Upper lobe of right lung (tissue), 1 donor: ENCODE measurements at regions not wholly inside any gene's neighbourhood (a gene's known extent, or its start where the extent isn't known, plus 50 kb on each side); places are given as distances from the start of the nearest gene placed in this dataset.

Experiments
- ATAC-seq: fragments of 200-7000 bp; cut with Tn5 transposase; one replicate; pipeline ENCODE4 v1.9.1; 2020; ENCODE audit warnings: mild to moderate bottlenecking, moderate library complexity
- DNase-seq: peaks from one replicate; pipeline ENCODE4 v3.0.0-alpha.2; 2020
- H3K27ac ChIP-seq: fragments of 200-600 bp; one replicate; pipeline ENCODE4 v1.8.0; 2022
- H3K27me3 ChIP-seq: fragments of 200-600 bp; one replicate; pipeline ENCODE4 v1.8.0; 2022; ENCODE audit warnings: mild to moderate bottlenecking
- H3K36me3 ChIP-seq: fragments of 200-600 bp; one replicate; pipeline ENCODE4 v1.8.0; 2022
- H3K4me1 ChIP-seq: fragments of 200-600 bp; one replicate; pipeline ENCODE4 v1.8.0; 2022
- H3K4me3 ChIP-seq: fragments of 200-600 bp; one replicate; pipeline ENCODE4 v1.8.0; 2022; ENCODE audit warnings: mild to moderate bottlenecking
- H3K9me3 ChIP-seq: fragments of 200-600 bp; one replicate; pipeline ENCODE4 v1.8.0; 2022
- CTCF ChIP-seq: fragments of 200-600 bp; IDR thresholded peaks from one replicate; pipeline ENCODE4 v1.8.0; 2022; ENCODE audit warnings: antibody characterized with exemption
- intact Hi-C: fragments of 100-400 bp; cut with DNase I; formaldehyde crosslinking; loops from one replicate; pipeline ENCODE4 v1.11.0; 2022
- donor health status: DM: no; HTN: yes; CAD: no; lungs with severe emphysema.

GRCh38 chr7:68109299-68109698 is 1112.7 kb downstream of the TYW1 start:
- Histone ChIP-seq H3K27ac (no peak overlapping the region), H3K4me1 (no peaks in the 10 kb centered on the region), H3K27me3 (no peaks in the 10 kb centered on the region), H3K36me3 (no peaks in the 10 kb centered on the region), H3K9me3 (no peaks in the 10 kb centered on the region), H3K4me3 (no peak overlapping the region)
- ATAC-seq (no peak), DNase-seq (no peak)
- intact Hi-C loops, result no loop called here
- TF ChIP-seq CTCF, result no peak

DNA sequence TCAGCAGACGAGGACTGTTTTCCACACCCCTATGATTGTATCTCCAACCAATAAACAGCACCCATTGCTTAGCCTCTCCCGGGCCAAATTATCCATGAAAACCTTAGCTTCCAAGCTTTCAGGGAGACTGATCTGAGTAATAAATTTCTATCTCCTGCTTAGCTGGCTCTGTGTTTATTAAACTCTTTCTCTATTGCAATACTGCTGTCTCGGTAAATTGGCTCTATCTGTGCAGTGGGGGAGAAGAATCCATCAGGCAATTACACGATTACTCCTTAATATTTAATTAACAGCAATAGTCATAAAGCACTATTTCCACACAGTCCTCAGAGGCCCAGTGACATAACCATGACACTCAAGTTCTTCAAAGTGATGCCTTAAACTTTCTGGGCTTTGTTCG is 1122.8 kb downstream of the TYW1 start:
- TF ChIP-seq CTCF, result no peak
- no peak for ATAC-seq
- Histone ChIP-seq H3K27me3 (no peaks in the 10 kb centered on the region), H3K36me3 (no peaks in the 10 kb centered on the region), H3K9me3 (no peaks in the 10 kb centered on the region), H3K27ac (no peak overlapping the region), H3K4me3 (no peak overlapping the region), H3K4me1 (no peaks in the 10 kb centered on the region)
- DNase-seq, result no peak
- intact Hi-C loops, result no loop called here

DNA sequence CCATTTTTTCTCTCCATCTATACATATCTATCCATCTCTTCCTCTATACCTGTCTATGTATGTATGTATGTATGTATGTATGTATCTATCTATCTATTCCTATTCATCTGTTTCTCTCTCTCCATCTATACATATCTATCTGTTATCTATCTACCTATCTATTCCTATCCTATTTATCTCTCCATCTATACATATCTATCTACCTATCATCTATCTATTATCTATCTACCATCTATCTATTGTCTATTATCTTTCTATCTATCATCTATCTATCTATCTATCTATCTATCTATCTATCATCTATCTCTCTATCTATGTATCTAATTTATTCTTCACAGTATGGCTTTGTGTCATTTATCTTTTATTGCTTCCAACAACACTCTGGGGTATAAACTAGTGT is 1124.4 kb downstream of the TYW1 start:
- TF ChIP-seq CTCF, result no peak
- no peak for DNase-seq
- no peaks in the 10 kb centered on the region for H3K4me1 ChIP-seq
- H3K9me3 ChIP-seq, result no peaks in the 10 kb centered on the region
- ATAC-seq, result no peak
- no peak overlapping the region for H3K4me3 ChIP-seq
- no peaks in the 10 kb centered on the region for H3K27me3 ChIP-seq
- intact Hi-C loops, result no loop called here
- H3K36me3 ChIP-seq, result no peaks in the 10 kb centered on the region
- H3K27ac ChIP-seq, result no peak overlapping the region

- DNase-seq (no peak), ATAC-seq (no peak)
- no peak overlapping the region for H3K4me3 ChIP-seq
- no peaks in the 10 kb centered on the region for H3K4me1 ChIP-seq
- no peaks in the 10 kb centered on the region for H3K27me3 ChIP-seq
- no peak overlapping the region for H3K27ac ChIP-seq
- no peaks in the 10 kb centered on the region for H3K36me3 ChIP-seq
- no peaks in the 10 kb centered on the region for H3K9me3 ChIP-seq
- no peak for TF ChIP-seq CTCF
- intact Hi-C loops, result no loop called here
These were observed 1125.0 kb downstream of the TYW1 start for GRCh38 chr7:68121655-68122054.

GRCh38 chr7:68122801-68123200 is 1126.2 kb downstream of the TYW1 start:
- H3K27me3 ChIP-seq, result peaks cover 3% of the 10 kb centered on the region
- DNase-seq, result no peak
- no peak for ATAC-seq
- H3K4me3 ChIP-seq, result no peak overlapping the region
- TF ChIP-seq CTCF, result no peak
- intact Hi-C loops, result no loop called here
- no peak overlapping the region for H3K27ac ChIP-seq
- no peaks in the 10 kb centered on the region for H3K9me3 ChIP-seq
- no peaks in the 10 kb centered on the region for H3K4me1 ChIP-seq
- H3K36me3 ChIP-seq, result no peaks in the 10 kb centered on the region

- Histone ChIP-seq H3K36me3 (no peaks in the 10 kb centered on the region), H3K9me3 (no peaks in the 10 kb centered on the region), H3K4me3 (no peak overlapping the region), H3K27me3 (peaks cover 3% of the 10 kb centered on the region), H3K27ac (no peak overlapping the region), H3K4me1 (no peaks in the 10 kb centered on the region)
- ATAC-seq (peak; percentile 62), DNase-seq (no peak)
- intact Hi-C loops, result no loop called here
- no peak for TF ChIP-seq CTCF
These were observed 1128.5 kb downstream of the TYW1 start for GRCh38 chr7:68125168-68125567.
